ENCODE measurements at regions not wholly inside any gene's neighbourhood (a gene's known extent, or its start where the extent isn't known, plus 50 kb on each side); places are given as distances from the start of the nearest gene placed in this dataset.

- DNase-seq (ENCODE audit: low read depth, low spot score) (no peak), ATAC-seq (no peak)
- H4K20me1 ChIP-seq (ENCODE audit: insufficient read depth) = no peaks in the 10 kb centered on the region
- H3K4me2 ChIP-seq (ENCODE audit: low read length) = no peak overlapping the region
- H2AFZ ChIP-seq (ENCODE audit: low read depth, low read length, poor library complexity, severe bottlenecking) = no peak overlapping the region
- H3K9me2 ChIP-seq (ENCODE audit: insufficient read depth) = no peaks in the 10 kb centered on the region
- intact Hi-C loops (cut with micrococcal nuclease) = no loop called here
- H3K4me1 ChIP-seq (ENCODE audit: control insufficient read depth in 1 of 2, insufficient read depth in 2 of 2, low read length in 2 of 2) = no peaks in the 10 kb centered on the region
- TF ChIP-seq ELF1 (IDR thresholded peaks at IDR 0.05; ENCODE audit: borderline replicate concordance, low read depth) (no peak), REST (IDR thresholded peaks at IDR 0.05; ENCODE audit: low read depth) (no peak), CTCF (IDR thresholded peaks at IDR 0.05 in 2 of 3, conservative IDR thresholded peaks at IDR 0.05 in 1 of 3; ENCODE audit: borderline replicate concordance in 1 of 3, insufficient read depth in 1 of 3, low read depth in 2 of 3, low read length in 2 of 3) (no peak), MAX (IDR thresholded peaks at IDR 0.05) (no peak), SIN3A (IDR thresholded peaks at IDR 0.05; ENCODE audit: low read depth) (no peak), CBX3 (IDR thresholded peaks at IDR 0.05; ENCODE audit: low read depth) (no peak), EGR1 (IDR thresholded peaks at IDR 0.05; ENCODE audit: low read depth) (no peak), ZFX (IDR thresholded peaks at IDR 0.05) (no peak)
- no peak overlapping the region for H3K4me3 ChIP-seq (replicated peaks in 1 of 2; ENCODE audit: low read depth in 1 of 2, low read length in 2 of 2)
- no peaks in the 10 kb centered on the region for H3K27me3 ChIP-seq (ENCODE audit: insufficient read depth, low read length)
- H3K9ac ChIP-seq (ENCODE audit: low read length) = no peak overlapping the region
- ChIA-PET POLR2A (no interaction called here), RAD21 (ENCODE audit: low non-redundant PET in 1 of 2, low total read pairs in 2 of 2, uncharacterized antibody in 2 of 2, unreplicated experiment in 2 of 2) (no interaction called here), CTCF (no interaction called here)
- no peak overlapping the region for H3K27ac ChIP-seq (ENCODE audit: low read depth, low read length)
- no peaks in the 10 kb centered on the region for H3K36me3 ChIP-seq (ENCODE audit: control insufficient read depth in 1 of 2, insufficient read depth in 2 of 2, low read length in 2 of 2)
- no peaks in the 10 kb centered on the region for H3K9me3 ChIP-seq (ENCODE audit: control insufficient read depth in 1 of 2, insufficient read depth in 1 of 2, low read depth in 1 of 2, low read length in 2 of 2)
- no TSS peak for BruUV-seq (replicated peaks)
- no peaks in the 10 kb centered on the region for H3K79me2 ChIP-seq (ENCODE audit: insufficient read depth, low read length)
Observed at GRCh38 chr6:78492351-78493017, 374.9 kb upstream of the IRAK1BP1 start.
